Mucosa of gallbladder (tissue), 1 donor: ENCODE measurements at regions not wholly inside any gene's neighbourhood (a gene's known extent, or its start where the extent isn't known, plus 50 kb on each side); places are given as distances from the start of the nearest gene placed in this dataset.
"Not testable (repeated sequence)": the region's sequence is repeated elsewhere in the genome, so short reads cannot be mapped to it uniquely, and the experiment has no call there.

Experiments
- DNase-seq: peaks from one replicate; pipeline ENCODE4 v3.0.0-alpha.2; 2020; ENCODE audit warnings: low spot score
- donor health status: DM: no; HTN: no; CAD: no.

DNA sequence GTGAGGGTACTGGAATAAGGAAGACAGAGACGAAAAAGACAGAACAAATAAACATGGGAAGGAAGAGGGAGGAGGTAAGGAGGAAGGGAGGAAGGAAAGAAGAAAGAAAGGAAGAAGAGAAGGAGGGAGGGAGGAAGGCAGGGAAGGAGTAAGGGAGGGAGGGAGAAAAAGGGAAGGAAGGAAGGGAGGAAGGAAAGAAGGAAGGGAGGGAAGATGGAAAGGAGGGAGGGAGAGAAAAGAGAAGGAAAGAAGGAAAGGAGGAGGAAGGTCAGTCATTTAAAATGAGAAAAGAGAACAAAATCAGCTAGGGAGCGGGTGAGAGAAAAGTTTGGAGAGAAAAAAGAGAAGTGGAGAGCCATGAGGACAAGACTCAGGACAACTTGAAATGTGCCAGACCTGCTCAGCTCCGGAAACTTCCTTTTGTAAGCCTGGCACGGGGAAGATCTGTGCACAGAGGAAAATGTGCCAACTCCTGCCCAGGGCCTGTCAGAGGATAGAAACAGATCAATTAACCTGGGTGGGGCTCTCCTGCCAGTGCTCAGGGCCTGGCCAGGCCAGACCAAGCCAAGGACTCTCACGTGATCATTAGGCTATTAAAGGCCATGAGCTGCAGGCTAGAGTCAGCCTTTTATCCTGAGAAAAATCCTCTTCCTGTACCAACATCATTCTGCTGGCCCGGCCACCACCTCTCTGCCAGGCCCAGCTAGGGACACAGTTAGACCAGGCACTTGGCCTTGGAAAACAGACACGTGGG is 50.1 kb upstream of the BCL6 start:
- DNase-seq = peak; percentile 85

DNA sequence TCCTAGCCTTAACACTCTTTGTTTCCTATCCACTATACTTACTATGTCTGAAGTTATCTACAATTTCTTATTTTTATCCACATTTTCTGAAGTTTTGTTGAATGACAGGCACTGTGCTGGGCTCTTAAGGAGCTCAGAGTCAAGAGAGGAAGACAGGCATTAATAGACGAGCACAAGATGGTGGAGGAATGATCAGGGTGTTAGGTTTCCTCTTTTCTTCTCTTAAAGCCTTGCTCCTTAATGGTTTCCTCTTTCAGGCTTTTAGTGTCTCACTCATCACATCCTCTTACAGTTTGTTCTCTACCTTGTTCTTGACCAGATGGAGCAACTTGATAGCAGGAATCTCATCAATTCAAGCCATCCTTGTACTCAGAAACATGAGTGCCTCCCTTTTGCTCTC is 52.9 kb upstream of the BCL6 start:
- no peak for DNase-seq

DNA sequence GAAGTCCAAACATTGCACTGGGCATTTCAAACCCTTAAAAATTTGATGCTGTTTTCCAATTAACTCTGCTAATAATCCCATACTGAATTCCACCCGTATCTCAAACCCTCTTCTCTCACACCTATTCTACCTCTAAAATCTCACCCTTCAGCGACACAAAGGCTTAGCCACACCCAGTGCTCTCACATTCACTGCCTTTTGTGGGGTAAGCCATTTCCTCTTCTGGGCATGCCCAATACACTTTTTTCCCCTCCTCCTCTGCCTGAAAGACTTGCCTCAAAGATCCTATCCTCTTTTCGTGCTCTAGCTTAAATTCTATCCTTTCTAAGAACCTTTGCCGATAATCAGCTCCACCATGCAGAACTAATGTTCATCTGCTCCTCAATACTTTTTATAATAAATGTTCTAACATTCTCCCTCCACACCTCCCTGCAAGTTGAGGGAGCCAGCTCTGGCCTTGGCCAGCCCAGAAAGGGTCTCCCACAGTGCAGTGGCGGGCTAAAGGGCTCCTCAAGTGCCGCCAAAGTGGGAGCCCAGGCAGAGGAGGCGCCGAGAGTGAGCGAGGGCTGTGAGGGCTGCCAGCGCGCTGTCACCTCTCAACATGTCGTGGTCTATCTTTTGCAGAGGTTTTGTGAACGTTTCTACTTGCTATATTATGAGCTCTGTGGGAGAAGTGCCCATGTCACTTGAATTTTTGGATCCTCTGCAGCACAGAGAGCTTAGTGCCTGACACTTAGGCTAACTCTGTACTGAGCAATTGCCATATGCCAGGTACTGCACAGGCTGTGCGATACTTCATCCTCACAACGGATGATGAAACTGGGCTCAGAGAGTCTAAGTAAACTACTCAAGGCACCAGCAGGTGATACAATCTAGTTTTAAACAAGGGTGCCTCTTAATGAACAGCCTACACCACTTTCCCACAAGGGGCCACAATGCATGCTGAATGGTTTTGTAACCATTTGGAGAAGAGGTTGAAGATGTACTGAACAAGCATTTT is 53.6 kb upstream of the BCL6 start:
- DNase-seq = no peak

DNA sequence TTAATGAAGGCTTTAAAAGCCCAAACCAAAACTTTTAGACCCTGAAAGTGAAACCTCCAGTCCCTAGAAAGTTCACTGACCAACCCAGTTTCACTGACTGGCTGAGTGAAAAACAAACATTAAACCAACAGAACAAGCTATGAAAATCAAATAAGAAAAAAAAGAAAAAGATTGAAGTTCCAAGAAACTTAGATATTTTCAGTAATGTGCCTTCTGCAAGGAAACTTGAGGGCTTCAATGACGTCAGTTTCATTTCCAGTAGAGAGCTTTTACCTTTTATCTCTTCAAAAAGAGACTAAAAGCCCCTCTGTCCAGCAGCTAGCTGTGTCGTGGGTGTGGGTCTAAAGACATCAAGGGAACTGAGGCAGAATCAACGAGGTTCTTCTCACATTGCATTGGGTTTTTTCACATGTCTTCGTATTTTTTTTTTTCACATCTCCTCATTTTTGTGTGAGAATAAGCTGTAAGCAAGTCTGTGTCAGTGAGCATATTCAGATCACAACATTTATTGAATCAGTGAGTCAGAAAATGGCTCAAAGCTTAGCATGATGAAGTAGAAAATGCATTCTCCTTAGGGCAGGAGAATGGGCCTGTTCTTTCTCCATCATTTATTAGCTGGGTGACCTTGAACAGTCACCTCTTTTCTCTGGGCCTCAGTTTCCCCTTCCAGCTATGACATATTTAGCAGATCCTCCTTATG is 54.8 kb upstream of the BCL6 start:
- no peak for DNase-seq

DNA sequence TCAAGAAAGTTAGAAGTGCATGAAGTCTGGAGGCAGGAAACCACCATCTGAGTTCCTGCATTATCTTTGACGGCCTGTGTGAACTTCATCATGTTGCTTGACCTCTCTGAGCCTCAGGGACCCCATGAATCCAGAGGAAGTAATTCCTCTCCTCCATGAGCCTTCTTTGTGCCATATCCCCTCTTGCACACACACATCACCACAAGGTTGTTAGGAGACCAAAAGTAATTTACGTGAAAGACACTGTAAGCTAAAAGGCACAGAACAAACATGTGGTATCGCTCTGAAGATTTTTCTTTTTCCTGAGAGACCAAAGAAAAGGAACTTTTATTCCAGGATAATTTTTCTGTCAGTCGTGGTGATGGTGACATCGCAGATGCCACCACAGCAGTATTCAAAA is 55.9 kb upstream of the BCL6 start:
- DNase-seq = no peak

DNA sequence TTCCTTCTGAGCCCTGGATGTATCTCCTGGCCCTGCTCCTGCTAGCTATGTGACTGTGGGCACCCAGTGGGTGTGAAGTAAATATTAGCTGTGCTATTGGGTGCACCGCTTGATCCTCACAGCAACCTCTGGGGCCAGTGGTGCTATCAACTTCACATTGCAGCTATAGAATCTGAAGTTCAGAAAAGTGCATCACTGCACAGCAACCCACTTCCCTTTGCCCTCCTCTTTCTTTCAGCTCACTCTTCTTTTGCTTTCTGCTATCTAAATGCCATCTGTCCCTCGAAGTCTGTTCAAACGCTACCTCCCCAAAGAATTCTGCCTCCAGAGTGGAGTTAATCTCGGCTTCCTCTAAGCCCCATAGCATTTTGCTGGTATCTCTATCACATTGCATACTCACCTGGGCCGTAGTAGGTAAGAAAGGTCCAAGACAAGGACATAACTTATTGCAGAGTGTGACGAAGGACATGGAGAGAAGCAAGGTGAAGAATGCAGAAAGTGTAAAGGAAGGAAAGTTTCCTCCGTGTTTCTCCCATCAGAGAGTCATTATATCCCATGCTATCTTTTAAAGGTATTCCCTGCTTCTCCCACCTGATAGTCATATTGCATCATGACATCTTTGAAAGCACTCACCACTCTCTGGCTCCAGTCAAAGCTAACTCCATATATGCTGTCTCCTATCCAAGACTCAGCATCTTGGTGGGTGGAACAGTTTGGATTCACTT is 57.1 kb upstream of the BCL6 start:
- DNase-seq = no peak

DNA sequence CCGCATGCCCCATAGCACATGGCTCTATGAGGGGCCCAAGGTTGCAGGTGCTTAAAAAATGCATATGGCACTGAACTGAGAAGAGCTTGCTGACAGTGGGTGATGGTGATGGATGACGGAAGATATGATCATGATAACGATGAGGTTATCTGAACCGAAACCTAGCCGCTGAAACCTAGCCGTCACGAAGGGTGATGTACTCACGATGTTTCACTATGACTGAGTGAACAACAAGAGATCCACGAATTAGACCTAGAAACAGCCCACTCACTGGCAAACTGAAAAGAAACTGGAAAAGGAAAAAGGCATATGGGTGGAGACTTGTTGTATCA is 57.6 kb upstream of the BCL6 start:
- DNase-seq = no peak

DNA sequence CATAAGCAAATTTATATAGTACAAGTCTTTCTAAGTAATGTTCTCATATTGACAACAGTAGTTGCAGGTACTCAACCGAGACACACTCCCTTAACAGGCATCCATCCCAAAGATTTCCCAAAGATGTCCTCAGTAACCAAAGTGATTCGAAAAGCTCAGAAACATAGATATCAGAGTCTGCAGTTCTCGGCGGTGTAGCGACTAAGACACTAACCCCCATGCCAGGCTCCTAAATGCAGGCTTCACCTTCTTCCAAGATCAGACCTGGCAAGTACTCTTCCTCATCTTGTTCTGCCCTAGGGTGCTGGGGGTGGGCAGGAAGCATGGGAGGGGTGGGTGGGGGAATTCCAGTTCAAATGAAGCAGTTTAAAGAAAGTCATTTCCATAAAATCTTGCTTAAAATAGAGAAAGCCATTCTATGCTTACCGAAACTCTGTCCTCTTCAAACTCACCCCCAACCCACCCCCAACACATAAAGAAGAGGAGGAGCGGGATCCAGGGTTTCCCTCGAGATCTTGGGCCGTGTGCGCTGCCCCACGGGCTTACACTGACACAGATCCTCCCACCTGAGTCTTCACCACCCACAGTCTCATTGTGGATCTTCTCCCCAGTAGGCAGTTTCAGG is 59.0 kb upstream of the BCL6 start:
- no peak for DNase-seq

DNA sequence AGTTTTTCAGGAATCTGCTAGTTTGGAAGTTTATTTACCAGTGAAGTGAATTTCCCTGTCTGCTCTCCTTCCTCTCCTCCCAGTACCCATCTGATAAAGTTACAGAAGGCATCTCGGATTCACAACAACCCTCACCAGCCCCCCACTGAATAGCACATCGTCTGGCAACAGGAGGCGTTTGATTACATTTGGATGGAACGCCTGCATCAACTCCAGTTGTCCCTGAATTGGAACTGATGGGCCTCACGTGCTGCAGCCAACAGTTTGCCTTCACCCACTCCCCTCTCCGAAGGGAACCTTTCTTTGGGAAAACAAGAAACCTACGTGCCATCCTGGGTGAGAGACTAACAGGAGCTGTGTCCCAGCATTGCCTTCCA is 59.5 kb upstream of the BCL6 start:
- no peak for DNase-seq

DNA sequence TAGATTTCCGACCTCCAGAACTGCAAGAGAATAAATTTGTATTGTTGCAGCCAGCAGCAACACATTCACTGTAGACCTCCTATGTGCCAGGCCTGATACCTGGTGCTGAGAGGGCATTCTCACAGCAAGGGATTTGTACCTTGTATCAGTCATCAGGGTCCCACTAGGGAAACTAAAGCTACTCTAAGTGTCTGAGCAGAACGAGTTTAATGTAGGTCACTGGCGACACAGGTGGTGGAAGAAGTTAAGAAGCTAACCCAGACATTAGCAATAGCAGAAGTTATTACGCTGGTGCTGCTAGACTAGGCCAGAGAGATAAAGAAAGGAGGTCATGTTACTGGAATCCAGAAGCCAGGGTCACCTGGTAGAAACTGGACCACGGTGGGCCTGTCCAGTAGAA is 60.5 kb upstream of the BCL6 start:
- DNase-seq = no peak

DNA sequence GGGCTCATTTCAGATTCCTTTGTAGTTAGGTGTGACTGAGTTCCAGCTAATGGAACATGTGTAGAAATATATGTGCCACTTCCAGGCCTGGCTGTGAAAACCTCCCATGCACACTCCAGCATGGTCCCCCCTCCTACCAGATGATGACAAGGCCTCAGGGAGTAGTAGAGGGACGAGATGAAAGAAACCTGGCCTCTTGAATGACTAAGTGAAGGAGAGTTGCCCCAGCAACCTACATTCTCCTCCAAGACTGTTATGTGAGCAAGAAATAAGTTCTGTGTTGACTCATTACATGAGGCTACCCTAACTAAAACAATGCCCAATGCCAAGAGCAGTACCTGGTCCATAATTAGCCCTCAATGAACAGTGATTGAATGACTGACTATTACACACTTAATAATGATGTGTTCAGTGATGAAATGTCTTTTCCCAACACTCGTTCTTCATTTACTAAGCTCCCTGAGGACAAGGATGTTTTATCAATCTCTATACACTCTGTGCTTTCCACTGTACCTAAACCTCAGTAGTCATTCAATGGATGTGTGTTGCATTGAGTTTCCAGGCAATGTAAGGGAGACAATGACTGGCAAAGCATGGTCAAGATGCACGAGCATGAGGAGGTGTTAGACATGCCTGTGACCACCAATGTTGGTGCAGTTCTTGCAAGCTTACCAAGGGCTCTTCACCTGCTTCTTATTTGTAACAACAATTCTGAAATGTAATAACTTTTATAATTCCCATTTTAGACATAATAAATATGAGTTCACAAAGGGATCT is 62.0 kb upstream of the BCL6 start:
- DNase-seq = no peak

DNA sequence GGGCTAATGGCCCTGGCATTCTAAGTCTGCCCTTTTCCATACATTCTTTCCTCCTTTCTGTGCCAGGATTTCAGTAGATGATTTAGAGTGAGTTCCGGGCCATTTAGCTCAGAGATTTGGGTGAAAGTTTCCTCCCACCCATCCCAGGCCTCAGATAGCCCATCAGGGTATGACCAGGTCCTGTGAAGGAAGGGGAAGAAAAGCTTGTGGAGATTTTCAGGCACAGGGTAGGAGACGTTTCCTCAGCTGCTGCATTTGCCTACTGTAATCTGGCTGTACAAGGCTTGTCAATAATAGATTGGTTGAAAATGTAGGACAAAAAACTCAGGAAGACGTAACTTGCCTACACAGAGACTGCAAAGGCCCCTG is 63.2 kb upstream of the BCL6 start:
- no peak for DNase-seq

DNA sequence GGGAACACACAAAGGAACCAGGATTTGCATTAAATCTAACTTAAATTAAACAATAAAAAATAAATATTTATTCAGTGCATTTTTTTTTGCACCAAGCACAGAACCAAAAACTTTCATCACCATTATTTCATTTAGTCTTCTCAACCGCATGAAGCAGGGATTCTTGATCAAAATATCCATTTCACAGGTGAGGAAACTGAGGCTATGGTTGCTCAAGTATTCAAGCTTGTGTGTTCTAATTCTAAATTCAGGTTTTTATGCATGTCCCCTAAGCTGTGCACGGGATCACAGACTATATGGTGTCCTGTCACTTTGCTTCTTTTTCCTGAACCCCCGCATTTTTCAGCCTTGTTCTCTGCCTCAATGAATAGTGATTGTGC is 64.3 kb upstream of the BCL6 start:
- DNase-seq = no peak

DNA sequence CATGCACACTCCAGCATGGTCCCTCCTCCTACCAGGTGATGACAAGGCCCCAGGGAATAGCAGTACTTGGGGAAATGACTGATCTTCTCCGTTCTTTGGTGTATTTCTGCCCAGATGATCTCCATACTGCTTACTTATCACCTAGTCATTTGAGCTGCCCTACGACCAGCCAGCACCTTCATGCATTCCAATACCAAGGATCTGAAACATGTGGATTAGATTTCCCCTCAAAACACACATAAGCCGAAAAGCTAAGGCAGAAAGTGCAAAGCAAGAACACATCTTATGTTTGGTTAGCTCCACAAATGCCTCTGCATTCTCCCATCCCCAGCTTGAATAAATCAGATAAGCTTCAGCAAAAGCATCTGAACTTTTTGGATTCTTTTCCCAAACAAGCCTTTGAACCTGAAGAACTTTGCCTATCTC is 64.8 kb upstream of the BCL6 start:
- no peak for DNase-seq

DNA sequence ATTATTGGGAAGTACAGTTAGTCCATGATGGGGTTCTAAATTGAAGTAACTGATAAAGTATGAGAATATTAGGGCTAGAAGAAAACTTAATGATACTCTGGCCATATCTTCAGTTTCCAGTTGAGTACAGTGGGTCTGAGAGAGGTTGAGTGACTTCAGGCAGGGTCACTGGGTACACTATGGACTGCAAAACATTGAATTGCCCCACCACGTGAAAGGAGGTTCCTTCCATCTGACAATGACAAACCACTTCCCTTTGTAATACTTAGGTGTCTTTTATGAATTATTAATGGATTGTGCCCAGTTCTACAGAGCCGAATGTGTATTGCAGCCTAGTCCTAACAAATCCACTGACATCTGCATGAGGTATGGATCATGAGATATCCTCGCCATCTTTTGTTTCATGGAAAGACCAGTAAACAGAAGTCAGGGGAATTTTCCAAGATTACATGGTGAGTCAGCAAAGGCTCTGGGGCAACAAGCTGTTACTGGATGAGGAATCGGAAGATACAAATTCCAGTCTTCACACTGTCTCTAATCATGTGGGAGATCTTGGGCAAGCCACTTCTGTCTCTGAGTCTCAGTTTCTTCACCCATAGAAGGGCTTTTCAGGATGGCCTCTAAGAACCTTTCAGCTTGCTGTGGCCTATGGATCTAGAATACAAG is 66.5 kb upstream of the BCL6 start:
- DNase-seq = no peak

DNA sequence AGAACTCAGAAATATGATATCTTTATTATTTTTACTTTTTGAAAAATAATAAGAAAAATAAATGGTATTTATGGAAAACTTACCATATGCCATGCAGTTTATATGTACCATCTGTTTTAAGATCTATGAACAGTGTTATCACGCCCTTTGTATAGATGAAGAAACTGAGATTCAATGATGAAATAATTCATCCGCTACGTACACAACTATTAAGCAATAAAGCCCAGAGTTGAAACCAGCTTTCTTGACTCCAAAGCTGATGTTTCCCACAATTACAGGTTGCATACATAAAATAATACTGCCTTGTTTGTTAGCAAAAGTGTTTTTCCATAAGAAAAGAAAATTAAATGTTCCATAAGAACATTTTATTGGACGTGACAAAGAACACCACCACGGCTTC is 67.2 kb upstream of the BCL6 start:
- no peak for DNase-seq

DNA sequence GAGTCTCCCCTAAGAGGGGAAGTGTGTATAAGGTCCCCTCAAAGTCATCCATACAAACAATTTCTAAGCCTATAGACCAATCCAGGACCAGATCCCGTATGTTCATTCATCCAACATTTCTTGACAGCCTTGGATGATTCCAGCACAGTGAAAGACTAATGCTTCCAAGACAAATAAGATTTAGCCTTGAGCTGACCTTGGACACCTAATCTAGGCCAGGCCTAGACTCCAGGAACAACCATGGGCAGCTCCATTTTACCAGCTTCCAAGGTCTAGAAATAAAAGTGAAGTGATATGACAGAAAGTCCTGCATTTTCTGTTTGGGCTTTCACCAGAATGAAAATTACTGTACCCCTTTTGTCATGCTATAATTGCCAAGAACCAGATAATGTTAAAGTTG is 67.9 kb upstream of the BCL6 start:
- DNase-seq = no peak

DNA sequence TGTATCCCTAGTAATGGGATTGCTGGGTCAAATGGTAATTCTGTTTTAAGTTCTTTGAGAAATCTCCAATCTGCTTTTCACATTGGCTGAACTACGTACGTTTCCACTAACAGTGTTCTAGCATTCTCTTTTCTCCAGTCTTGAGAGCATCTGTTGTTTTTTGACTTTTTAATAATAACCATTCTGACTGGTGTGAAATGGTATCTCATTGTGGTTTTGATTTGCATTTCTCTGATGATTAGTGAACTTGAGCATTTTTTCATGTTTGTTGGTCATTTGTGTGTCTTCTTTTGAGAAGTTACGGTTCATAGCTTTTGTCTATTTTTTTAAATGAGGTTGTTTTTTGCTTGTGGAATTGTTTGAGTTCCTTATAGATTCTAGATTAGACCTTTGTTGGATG is 72.5 kb upstream of the BCL6 start:
- not testable (repeated sequence) for DNase-seq

DNA sequence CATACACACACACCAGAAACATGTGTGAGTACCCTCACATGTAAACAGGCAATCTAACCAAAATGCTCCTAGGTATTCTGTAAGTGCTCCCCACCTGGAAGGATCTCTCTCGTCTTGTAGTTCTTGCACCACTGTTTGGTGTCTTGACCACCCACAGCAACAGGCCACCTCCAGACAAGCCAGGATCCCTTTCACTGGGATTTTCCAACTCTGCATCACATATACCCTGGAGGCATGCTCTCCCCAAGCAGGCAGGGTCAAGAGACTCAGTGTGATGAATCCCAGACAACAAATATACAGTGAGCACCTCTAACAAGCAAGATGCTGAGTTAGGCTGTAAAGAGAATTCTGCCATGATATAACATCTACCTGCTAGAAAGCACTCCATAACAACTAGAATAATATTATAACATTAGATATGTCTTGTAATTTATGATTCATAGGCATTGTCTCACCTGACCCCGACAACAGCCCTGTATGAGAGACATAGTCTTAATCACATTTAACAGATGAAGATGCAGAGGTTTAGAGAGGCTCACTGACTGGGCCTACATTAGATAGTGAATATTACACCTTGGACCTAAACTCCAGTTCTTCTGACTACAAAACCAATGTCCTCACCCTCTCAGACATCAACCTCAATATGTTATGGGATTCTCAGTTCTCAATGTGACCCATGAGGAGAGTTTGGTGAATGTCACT is 76.5 kb upstream of the BCL6 start:
- no peak for DNase-seq

DNA sequence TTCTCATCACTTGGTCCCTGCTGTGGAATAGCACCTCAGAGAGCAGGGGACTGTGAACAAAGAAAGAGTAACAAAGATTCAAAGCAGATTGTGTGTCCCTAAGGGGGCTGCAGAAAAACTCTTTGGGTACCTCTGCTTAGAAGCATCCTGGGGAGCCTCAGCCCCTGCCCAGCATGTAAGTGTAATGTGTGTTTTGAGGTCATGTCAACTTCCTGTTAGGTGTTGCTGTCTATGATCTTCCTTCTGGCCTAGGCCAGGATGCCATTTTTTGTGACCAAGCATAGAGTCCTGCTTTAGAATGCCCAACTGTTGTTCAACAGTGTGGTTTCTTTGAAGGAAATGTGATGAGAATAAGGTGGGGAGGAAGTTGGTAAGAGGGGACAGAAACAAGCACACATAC is 77.1 kb upstream of the BCL6 start:
- DNase-seq = no peak
